OCI-LY7 (cell line): ENCODE measurements at regions not wholly inside any gene's neighbourhood (a gene's known extent, or its start where the extent isn't known, plus 50 kb on each side); places are given as distances from the start of the nearest gene placed in this dataset.

Source experiments
- BruUV-seq: library from RNA; stranded (reverse); fragments of 400-500 nt; replicated peaks from 2 replicates; lab custom pipeline; 2021; lab: Mats Ljungman, UMichigan
- CTCF ChIA-PET: fragments of 300-600 bp; sonication (Branson Sonifier 250); formaldehyde crosslinking; loops from one replicate; lab custom pipeline; 2022; ENCODE audit warnings: antibody characterized with exemption; ENCODE audit not compliant: unreplicated experiment; lab: Charles Lee
- POLR2A ChIA-PET: fragments of 300-600 bp; sonication (Branson Sonifier 250); formaldehyde crosslinking; loops from one replicate; lab custom pipeline; 2022; ENCODE audit warnings: antibody characterized with exemption; lab: Charles Lee
- DNase-seq: peaks from one replicate; pipeline ENCODE4 v3.0.0-alpha.2; 2015; ENCODE audit warnings: low spot score
- H2AFZ ChIP-seq: fragments of 200-600 bp; sonication (generic), shearing (Covaris generic); 2 replicates; pipeline ENCODE4 v1.6.1; 2014; ENCODE audit warnings: mild to moderate bottlenecking, antibody characterized with exemption, low read length, moderate library complexity
- H3K27ac ChIP-seq: fragments of 200-600 bp; sonication (generic); 2 replicates; pipeline ENCODE4 v1.5.1; 2014; ENCODE audit warnings: mixed run types, low read depth, mild to moderate bottlenecking, moderate library complexity, low read length, inconsistent platforms; ENCODE audit not compliant: poor library complexity, severe bottlenecking
- H3K36me3 ChIP-seq: fragments of 200-600 bp; sonication (generic); 2 replicates; pipeline ENCODE4 v1.6.1; 2014; ENCODE audit warnings: mild to moderate bottlenecking, antibody characterized with exemption, low read length, moderate library complexity, mixed read lengths; ENCODE audit not compliant: insufficient read depth
- H3K4me1 ChIP-seq: fragments of 200-600 bp; sonication (generic); 2 replicates; pipeline ENCODE4 v1.5.1; 2014; ENCODE audit warnings: mild to moderate bottlenecking, low read length; ENCODE audit not compliant: insufficient read depth, poor library complexity, severe bottlenecking
- H3K4me2 ChIP-seq: fragments of 200-600 bp; sonication (generic); 2 replicates; pipeline ENCODE4 v1.6.1; 2014; ENCODE audit warnings: mild to moderate bottlenecking, low read length
- H3K4me3 ChIP-seq: fragments of 200-600 bp; sonication (generic); 2 replicates; pipeline ENCODE4 v1.5.1; 2014; ENCODE audit warnings: mild to moderate bottlenecking, low read depth, low read length; ENCODE audit not compliant: poor library complexity, severe bottlenecking
- H3K79me2 ChIP-seq: fragments of 200-600 bp; sonication (generic); 2 replicates; pipeline ENCODE4 v1.6.1; 2016; ENCODE audit warnings: low read depth, mild to moderate bottlenecking, low read length, moderate library complexity, mixed read lengths; ENCODE audit not compliant: insufficient read depth
- H3K9me2 ChIP-seq: fragments of 200-600 bp; sonication (generic); 2 replicates; pipeline ENCODE4 v1.6.1; 2016; ENCODE audit warnings: mild to moderate bottlenecking, low read length, mixed read lengths; ENCODE audit not compliant: insufficient read depth
- H3K9me3 ChIP-seq: fragments of 200-600 bp; sonication (generic); 2 replicates; pipeline ENCODE4 v1.6.1; 2014; ENCODE audit warnings: mild to moderate bottlenecking, mixed run types, low read length, mixed read lengths
- H4K20me1 ChIP-seq: fragments of 200-600 bp; sonication (generic); 2 replicates; pipeline ENCODE4 v1.6.1; 2014; ENCODE audit warnings: mild to moderate bottlenecking, antibody characterized with exemption, low read length, moderate library complexity, mixed read lengths; ENCODE audit not compliant: insufficient read depth
- CTCF ChIP-seq: fragments of 200-600 bp; sonication (generic); conservative IDR thresholded peaks from 2 replicates; pipeline ENCODE4 v1.5.1; 2014; ENCODE audit warnings: mild to moderate bottlenecking, antibody characterized with exemption, low read length, moderate library complexity, mixed read lengths
- EZH2phosphoT487 ChIP-seq: fragments of 200-600 bp; sonication (generic); IDR thresholded peaks from 2 replicates; pipeline ENCODE4 v1.6.1; 2018; ENCODE audit warnings: low read depth, borderline replicate concordance, mild to moderate bottlenecking, mixed run types, antibody characterized with exemption, low read length, moderate library complexity, mixed read lengths
- intact Hi-C: fragments of 100-400 bp; cut with micrococcal nuclease; formaldehyde crosslinking; loops from one replicate; pipeline ENCODE4 v1.10.0; 2022; ENCODE audit not compliant: unreplicated experiment

- Histone ChIP-seq H3K4me3 (no peak overlapping the region), H3K4me2 (no peak overlapping the region), H3K79me2 (no peaks in the 10 kb centered on the region), H4K20me1 (no peaks in the 10 kb centered on the region), H3K27ac (no peak overlapping the region), H3K9me3 (no peaks in the 10 kb centered on the region), H3K36me3 (peaks cover 3% of the 10 kb centered on the region; the same call in 1 of the 2 replicates), H3K4me1 (peaks cover 5% of the 10 kb centered on the region), H3K9me2 (no peaks in the 10 kb centered on the region), H2AFZ (no peak overlapping the region)
- ChIA-PET POLR2A (interaction anchor here (1.0 to 2.3 kb wide), 5 partner anchors 13 to 40 kb away, joined by 4 to 12 read pairs (median 7); no protein-coding TSS in a partner anchor), CTCF (no interaction called here)
- DNase-seq, result no peak
- no TSS peak for BruUV-seq
- intact Hi-C loops, result no loop called here
- TF ChIP-seq EZH2phosphoT487 (no peak), CTCF (no peak)
These were observed 318.0 kb downstream of the ZEB2 start for GRCh38 chr2:144201868-144202468.

- BruUV-seq, result no TSS peak
- no peak for DNase-seq
- intact Hi-C loops, result no loop called here
- H3K9me3 ChIP-seq, result no peaks in the 10 kb centered on the region
- TF ChIP-seq CTCF, result no peak
- TF ChIP-seq EZH2phosphoT487, result no peak
- H3K4me1 ChIP-seq, result peaks cover 5% of the 10 kb centered on the region
- POLR2A ChIA-PET, result interaction anchor here (1.0 to 2.3 kb wide), 7 partner anchors 13 to 77 kb away, joined by 3 to 12 read pairs (median 5); no protein-coding TSS in a partner anchor
- CTCF ChIA-PET, result no interaction called here
- no peaks in the 10 kb centered on the region for H3K9me2 ChIP-seq
- no peak overlapping the region for H2AFZ ChIP-seq
- no peak overlapping the region for H3K27ac ChIP-seq
- H3K4me2 ChIP-seq, result no peak overlapping the region
- H4K20me1 ChIP-seq, result no peaks in the 10 kb centered on the region
- H3K79me2 ChIP-seq, result no peaks in the 10 kb centered on the region
- peaks cover 3% of the 10 kb centered on the region; the same call in 1 of the 2 replicates for H3K36me3 ChIP-seq
- no peak overlapping the region for H3K4me3 ChIP-seq
These were observed 318.8 kb downstream of the ZEB2 start for GRCh38 chr2:144201126-144201525.

GRCh38 chr2:144198116-144198515, 321.8 kb downstream of the ZEB2 start:
- CTCF ChIA-PET, result no interaction called here
- H2AFZ ChIP-seq, result no peak overlapping the region

More at GRCh38 chr2:144198116-144198515, 321.8 kb downstream of the ZEB2 start:
- no TSS peak for BruUV-seq
- Histone ChIP-seq H3K79me2 (no peaks in the 10 kb centered on the region), H3K36me3 (peaks cover 3% of the 10 kb centered on the region; the same call in 1 of the 2 replicates), H4K20me1 (no peaks in the 10 kb centered on the region), H3K27ac (no peak overlapping the region), H3K9me3 (no peaks in the 10 kb centered on the region), H3K4me3 (no peak overlapping the region), H3K4me2 (no peak overlapping the region), H3K4me1 (peaks cover under 1% of the 10 kb centered on the region), H3K9me2 (no peaks in the 10 kb centered on the region)
- POLR2A ChIA-PET, result interaction anchor here (0.5 to 1.5 kb wide), 10 partner anchors 11 to 1465 kb away, joined by 3 to 6 read pairs (median 3); no protein-coding TSS in a partner anchor
- intact Hi-C loops, result no loop called here
- TF ChIP-seq EZH2phosphoT487, result no peak
- TF ChIP-seq CTCF, result no peak
- no peak for DNase-seq
